GM21786 (cell line): ENCODE measurements at regions not wholly inside any gene's neighbourhood (a gene's known extent, or its start where the extent isn't known, plus 50 kb on each side); places are given as distances from the start of the nearest gene placed in this dataset.
"Not testable (repeated sequence)": the region's sequence is repeated elsewhere in the genome, so short reads cannot be mapped to it uniquely, and the experiment has no call there.

Experiments
- ATAC-seq: cut with Tn5 transposase; IDR thresholded peaks from one replicate; pipeline ENCODE4 v1.9.1; 2021; ENCODE audit not compliant: unreplicated experiment

DNA sequence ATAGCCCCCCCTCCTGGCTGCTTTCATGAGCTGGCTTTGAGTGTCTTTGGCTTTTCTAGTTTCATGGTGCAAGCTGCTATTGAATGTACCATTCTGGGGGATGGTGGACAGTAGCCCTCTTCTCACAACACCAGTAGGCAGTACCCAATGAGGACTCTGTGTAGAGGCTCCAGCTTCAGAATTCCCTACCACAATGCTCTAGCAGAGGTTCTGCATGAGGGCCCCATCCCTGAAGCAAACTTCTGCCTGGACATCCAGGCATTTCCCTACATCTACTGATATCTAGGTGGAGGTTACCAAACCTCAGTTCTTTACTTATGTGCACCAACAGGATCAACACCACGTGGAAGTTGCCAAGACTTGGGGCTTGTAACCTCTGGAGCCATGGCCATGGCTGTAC, 1742.9 kb downstream of the SI start:
- ATAC-seq, result no peak

DNA sequence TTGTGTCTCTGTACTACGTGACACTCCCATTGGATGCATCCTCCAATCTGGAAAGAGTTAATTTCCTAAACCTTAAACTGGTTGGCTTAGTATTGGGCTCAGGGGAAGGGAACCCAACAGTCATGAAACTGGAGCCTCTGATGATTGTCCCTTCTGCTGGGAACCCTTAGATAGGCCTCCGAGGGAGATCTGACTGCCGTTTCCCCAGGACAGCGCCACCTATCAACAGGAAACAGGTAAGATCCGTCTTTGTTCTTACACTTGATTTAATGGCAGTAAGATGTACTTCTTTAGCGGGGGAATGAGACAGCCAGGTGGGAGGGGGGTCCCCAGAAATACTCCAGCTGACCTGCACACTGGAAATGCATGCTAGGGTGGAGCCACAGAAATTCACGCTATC, 1749.6 kb downstream of the SI start:
- no peak for ATAC-seq

DNA sequence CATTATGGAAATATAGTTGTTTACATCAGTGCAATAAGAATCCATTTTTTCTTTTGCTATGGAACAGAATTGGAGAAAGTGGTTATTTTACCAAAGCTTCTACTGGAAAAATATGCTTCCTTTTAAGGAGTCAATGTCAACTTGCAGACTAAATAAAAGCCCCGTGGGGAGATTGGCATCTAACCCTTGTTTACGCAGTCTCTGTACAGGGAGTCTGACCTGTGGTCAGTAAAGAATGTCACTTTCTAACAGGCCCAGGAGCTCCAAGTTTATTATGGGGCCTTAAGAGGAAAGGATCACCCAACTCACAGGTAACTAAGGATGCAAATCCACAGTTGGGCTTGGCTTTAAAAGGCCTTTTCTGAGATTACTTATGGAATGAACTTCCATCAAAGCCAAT, 1751.2 kb downstream of the SI start:
- ATAC-seq, result no peak

DNA sequence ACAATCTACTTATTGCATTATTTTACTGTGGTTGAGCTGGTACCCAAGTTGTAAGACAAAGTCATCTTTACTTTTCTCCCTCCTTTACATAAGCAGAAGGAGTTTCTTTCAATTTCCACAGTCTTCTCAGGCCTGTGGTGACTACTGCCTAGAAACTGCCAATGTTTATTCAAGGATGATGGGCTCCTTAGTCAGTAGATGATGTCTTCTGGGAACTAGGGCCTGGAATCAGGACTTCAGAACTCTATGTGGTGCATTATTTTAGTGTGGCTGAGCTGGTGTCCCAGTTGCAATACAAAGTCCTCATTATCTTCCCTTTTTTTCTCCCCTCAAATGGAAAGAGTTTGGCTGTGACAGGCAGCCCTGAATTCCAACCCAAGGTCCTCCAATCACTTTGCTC, 1762.5 kb downstream of the SI start:
- no peak for ATAC-seq

DNA sequence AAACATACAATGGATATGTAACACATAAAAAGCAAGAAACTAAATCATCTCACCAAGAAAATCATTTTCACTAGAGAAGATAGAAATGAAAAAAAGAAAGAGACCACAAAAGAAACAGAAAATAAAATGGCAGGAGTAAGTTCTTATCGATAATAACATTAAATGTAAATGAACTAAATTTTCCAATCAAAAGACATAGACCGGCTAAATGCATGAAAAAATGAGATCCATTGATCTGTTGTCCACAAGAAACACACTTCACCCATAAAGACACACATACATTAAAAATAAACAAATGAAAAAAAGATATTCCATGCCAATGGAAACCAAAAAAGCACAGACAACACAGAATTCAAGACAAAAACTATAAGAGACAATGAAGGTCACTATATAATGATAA, 1771.9 kb downstream of the SI start:
- no peak for ATAC-seq

DNA sequence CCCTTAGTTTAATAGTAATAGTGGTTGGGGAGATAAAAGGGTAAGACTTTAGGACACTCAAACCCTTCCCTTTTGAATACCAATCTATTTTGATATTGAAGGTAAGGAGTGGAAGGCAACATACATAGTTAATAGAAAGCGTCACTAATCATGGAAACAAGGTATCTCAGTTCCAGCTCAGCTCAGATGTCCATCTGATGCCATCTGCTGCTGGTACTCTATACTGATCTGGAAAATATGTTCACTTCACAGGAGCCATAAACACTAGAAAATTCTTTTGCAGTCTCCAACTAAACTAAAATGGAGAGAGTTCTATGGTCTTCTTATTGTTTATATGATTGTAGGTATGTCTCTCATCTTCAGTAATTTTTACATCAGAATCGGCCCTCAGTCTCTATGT, 1777.1 kb downstream of the OTOL1 start:
- no peak for ATAC-seq

DNA sequence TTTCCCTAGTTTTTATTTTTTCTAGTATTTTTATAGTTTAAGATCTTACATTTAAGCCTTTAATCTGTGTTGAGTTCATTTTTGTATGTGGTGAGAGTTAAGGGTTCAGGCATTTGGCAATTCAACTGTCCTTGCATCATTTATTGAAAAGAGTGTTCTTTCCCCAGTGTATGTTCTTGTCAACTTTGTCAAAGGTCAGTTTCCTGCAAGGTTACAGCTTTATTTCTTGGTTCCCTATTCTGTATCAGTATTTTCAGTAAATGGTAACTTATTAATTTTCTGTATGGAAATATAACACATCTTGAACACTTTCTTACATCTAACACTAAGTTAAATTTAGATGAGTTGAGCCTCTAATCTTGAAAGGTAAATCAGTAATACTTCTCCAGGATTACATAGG, 1770.1 kb downstream of the OTOL1 start:
- peak; percentile 60 for ATAC-seq

DNA sequence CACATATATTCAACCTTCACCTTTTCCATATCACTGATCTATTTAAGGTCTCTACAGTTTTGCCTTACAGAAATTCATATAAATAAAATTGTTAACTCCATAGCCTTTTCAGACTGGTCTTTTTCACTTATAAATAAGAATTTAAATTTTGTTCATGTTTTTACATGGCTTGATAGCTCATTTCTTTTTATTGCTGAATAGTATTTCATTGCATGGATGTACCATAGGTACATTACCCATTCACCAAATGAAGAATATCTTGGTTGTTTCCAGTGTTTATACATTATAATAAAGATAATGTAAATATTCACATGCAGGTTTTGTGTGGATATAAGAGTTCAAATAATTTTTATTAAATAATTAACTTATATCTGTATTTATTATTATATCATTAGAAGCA, 1765.0 kb downstream of the OTOL1 start:
- ATAC-seq, result no peak

DNA sequence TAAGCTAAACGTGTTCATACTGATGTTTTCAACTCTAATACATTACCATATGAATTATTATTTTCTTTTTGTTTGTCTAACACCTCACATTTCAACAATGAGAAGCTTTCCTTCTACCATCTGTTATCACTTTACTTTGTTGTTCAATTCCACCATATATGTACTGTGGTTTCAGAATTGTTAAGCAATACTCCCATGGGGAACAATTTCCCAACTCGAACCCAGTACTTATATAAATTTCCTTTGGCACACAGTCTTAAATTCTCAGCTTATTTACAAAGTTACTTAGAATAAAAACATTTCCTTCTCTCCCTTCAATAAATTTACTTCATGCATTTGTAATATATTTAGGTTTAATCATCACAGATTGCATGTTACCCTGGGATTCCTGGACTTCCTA, 1764.4 kb downstream of the OTOL1 start:
- no peak for ATAC-seq

DNA sequence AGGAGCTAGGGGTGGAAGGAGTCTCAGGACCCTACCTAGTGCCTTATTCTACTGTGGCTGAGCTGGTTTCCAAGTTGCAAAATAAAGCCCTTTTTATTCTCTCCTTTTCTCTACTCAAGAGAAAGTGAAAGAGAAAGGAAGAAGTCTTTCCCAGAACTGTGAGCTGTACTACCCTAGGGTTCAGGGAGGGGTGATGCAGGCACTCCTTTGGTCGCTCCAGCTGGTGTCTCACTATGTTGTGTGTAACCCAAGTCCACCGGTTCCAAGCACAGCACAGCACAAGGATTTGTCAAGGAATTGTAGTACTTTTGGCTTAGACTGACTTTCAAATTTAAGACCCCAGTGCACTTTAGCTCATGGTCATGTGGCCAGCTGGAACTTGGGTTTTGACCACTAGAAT, 1721.7 kb downstream of the OTOL1 start:
- ATAC-seq, result no peak

DNA sequence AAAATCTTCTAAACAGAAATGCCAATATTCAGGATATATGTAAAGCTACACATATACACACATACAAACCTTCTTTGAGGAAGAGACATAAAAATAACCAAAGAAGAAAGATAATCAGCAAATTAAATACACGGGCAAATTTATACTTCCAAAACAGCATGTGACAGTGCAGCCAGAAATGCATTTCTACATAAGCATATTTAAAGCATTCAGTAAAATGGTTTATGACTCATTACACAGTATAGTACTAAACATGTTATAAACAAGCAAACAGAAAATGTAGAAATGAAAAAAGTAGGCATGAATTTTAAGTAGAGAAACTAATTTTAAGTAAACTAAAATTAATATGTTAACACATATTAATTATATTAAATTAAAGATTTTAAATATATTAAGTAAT, 1717.2 kb downstream of the OTOL1 start:
- no peak for ATAC-seq

DNA sequence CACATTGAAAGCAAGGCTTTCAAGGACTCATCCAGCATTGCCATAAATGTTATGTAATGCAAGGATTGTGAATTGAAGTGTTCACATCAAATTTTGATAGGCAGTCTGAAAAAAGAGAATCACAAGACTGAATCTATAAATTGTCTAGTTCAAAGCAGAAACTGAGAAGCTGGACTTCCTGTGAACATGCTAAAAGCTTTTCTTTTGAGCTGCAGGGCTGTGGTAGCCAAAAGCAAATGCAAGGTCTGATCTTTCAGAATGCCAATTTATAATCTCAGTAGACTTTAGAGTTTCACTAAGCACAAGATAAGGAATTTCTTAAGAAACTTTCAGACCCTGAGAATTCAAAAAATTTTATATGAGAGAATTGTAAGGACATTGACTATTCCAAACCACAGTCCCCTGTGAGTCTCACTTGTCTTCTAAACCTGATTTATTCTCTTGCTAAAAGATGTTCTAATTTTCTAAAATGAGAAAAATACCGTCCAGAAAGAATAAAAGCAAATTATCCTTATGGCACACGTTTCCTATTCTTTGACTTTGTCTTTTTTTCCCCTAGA, 1700.3 kb downstream of the OTOL1 start:
- ATAC-seq, result no peak

DNA sequence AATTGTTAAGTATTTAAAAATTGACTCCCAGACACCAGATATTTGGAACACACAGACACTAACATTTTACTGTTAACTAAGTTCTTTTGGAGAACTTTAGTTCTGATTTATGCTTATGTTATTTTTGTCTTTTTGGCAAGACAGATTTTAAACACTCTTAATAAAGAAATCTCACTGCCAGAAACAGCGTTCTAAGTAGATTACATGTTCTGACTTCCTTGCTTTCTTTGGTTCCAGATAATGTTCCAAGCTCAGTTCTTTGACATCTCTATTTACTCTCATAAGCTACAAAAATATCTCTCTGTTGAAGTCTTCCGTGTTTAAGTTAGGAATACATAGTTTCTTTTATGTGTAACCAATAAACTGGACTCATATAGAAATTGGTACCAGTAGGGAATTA, 1699.6 kb downstream of the OTOL1 start:
- ATAC-seq, result no peak

DNA sequence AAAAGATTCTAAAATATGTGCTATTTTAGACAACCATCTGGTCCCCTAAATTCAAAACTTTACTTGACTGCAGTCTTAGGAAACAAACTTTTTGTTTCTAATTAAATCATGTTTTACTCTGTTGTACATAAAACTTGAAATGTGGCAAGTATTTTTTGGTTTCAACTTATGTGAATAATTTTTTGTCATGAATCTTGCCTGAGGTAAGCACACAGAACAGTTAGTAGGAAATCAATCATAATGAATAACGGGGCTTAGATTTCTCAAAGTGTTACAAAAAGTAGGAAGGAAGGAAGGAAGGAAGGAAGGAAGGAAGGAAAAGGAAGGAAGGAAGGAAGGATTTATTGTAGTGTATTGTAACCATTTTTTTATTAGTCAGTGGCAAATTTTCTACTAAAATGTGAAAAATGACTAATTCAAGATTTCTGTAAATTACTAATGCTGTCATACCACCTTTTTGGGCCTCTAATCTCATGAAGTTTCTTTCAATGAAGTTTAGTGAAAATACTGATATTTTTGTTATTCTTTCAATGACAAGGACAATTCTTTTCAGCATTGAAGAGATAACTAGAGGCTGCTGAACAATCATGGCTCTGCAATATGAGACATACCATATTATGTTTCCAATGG, 1689.2 kb downstream of the OTOL1 start:
- ATAC-seq, result no peak

DNA sequence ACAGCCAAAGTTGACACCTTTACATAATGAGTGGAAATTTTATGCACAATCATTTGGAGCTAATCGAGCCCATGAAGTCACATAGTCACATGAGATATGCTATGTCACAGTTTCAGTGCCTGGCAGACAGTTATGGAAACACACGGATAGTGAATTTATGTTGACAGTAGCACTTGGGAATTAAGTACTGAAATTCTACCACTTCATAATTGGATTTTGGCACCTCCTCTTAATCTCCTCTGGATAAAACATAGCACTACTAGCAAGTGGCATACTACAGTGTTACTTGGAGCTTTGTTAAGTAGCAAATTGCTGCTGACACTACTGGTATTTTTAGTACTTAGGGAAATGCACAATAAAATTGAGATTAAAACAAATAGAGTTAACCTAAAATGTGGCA, 1679.4 kb downstream of the OTOL1 start:
- no peak for ATAC-seq

DNA sequence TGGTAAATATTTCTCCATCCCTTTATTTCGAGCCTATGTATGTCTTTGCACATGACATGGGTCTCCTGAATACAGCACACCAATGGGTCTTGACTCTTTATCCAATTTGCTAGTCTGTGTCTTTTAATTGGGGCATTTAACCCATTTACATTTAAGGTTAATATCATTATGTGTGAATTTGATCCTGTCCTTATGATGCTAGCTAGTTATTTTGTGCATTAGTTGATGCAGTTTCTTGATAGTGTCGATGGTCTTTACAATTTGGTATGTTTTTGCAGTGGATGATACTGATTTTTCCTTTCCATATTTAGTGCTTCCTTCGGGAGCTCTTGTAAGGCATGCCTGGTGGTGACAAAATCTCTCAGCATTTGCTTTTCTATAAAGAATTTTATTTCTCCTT, 1675.9 kb downstream of the OTOL1 start:
- not testable (repeated sequence) for ATAC-seq

DNA sequence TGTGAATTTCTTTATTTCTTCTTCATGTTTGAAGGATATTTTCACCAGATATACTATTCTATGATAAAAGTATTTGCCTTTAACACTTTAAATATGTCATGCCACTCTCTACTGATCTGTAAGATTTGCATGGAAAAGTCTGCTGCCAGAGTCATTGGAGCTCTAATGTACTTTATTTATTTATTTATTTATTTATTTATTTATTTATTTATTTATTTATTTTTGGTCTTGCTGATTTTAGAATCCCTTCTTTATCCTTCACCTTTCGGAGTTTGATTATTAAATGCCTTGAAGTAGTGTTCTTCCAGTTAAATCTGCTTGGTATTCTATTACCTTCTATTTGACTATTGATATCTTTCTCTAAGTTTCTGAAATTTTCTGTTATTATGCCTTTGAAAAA, 1669.6 kb downstream of the OTOL1 start:
- no peak for ATAC-seq

DNA sequence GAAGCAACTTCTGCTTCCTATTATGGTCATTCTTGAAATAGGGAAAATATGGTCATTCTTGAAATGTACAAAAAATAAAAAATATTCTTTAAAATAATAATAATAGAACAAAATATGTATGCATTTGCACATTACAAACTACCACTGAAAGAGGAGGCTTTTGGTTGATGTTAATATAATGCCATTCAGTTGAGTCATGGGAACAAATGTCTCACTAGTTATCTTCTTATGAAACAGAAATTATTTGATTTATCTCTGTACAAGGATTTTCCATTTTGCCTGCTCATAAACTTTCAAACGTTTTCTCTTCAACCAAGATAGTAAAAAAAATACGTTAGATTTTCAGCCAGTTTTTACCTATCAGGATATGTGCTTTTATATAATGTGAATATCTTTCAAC, 1662.7 kb downstream of the OTOL1 start:
- ATAC-seq, result no peak

DNA sequence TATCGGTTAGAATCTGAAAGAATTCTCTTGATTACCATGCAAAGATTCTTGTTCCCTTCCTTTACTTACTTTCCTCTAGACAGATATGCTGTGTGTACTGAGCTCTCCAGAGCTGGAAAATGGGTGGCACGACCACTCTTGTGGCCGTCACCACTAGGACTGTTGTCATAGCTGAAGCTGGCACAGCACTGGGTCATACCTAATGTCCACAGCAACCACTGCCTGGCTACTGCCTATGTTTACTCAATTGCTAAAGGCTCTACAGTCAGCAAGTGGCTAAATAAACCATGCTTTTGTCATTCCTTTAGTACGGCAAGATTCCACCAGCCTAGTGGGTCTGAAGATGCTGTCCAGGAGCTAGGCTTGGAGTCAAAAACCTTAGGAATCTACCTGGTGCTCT, 1643.0 kb downstream of the OTOL1 start:
- ATAC-seq, result no peak

DNA sequence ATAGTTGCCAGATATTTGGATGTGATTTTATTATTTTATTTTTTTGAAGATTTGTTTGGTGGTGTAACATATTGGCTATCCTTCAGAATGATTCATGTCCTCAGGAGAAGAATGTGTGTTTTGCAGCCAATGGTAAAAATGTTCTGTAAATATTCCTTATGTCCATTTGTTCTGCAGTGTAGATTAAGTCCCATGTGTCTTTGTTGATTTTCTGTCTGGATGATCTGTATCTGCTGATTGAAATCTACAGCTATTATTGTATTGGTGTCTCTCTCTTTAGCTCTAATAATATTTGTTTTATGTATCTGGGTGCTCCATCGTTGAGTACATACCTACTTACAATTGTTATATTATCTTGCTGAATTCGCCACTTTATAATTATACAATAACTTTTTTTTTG, 1641.7 kb downstream of the OTOL1 start:
- ATAC-seq, result no peak

DNA sequence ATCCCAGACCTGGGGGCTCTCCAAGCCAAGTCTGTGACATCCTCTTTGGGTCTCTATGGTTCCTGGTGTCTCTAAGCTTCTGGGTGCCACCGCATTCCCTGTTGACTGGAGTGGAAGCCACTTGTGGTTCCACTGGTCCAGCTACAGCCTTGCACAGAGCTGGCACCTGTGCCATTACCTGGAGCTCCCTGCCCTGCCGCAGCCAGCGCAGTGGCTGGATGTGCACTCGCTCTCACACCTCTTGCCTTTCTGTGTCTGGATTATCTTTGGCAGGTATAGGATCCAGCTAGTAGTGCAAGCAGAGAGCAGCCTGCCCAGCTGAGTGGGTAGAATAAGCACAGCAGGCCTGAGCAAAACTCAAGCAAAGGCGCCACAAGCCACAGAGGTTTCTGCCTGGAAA, 1635.5 kb downstream of the OTOL1 start:
- ATAC-seq, result no peak

DNA sequence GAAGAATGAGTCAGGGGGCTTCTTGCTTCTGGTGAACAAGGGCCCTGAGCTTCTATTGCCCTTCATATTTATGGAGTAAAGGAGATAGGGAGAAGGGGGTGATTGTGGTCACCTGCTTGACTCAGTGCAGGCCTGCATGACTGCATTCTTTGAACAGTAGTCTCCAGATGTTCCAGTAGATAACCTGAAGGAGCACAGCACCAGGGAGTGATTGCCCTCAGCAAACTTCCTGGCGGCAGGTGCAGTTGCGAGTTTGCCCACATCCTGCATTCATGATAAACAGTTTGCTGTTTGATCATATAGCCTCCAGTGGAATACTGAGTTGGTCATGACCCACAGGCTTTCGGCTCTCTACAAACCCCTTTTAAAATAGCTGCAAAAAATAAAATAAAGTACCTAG, 1632.7 kb downstream of the OTOL1 start:
- no peak for ATAC-seq

DNA sequence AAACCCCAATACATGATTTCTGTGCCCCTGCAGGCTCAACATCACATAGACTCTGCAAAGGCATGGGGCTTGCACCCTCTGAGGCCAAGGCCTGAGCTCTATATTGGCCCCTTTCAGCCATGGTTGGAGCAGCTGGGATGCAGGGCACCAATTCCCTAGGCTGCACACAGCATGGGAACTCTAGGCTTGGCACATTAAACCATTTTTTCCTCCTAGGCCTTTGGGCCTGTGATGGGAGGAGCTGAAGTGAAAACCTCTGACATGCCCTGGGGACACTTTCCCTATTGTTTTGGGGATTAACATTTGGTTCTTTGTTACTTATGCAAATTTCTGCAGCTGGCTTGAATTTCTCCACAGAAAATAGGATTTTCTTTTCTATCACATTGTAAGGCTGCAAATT, 1629.5 kb downstream of the OTOL1 start:
- ATAC-seq, result no peak
